ENCODE measurements at regions not wholly inside any gene's neighbourhood (a gene's known extent, or its start where the extent isn't known, plus 50 kb on each side); places are given as distances from the start of the nearest gene placed in this dataset.
"Not testable (repeated sequence)": the region's sequence is repeated elsewhere in the genome, so short reads cannot be mapped to it uniquely, and the experiment has no call there.

- no peak for ATAC-seq (replicated peaks)
Observed at GRCh38 chr9:120310035-120310434, 269.9 kb downstream of the CDK5RAP2 start.

GRCh38 chr9:120308495-120308894 is 271.5 kb downstream of the CDK5RAP2 start:
- ATAC-seq (replicated peaks) (no peak), DNase-seq (no peak)
- Mint-ChIP-seq H3K4me3 (no peak overlapping the region), H3K36me3 (ENCODE audit: insufficient read depth) (no peaks in the 10 kb centered on the region), H3K27ac (no peak overlapping the region), H3K27me3 (peaks cover 7 to 42% of the 10 kb centered on the region in 2 donors), H3K4me1 (ENCODE audit: low read depth in 2 of 2) (no peaks in the 10 kb centered on the region), H3K9me3 (no peaks in the 10 kb centered on the region)

More at GRCh38 chr9:120310035-120310434, 269.9 kb downstream of the CDK5RAP2 start:
- no peaks in the 10 kb centered on the region for H3K4me1 Mint-ChIP-seq (ENCODE audit: low read depth in 2 of 2)
- no peaks in the 10 kb centered on the region for H3K36me3 Mint-ChIP-seq (ENCODE audit: insufficient read depth)
- no peaks in the 10 kb centered on the region for H3K9me3 Mint-ChIP-seq
- H3K27me3 Mint-ChIP-seq, result peaks cover 7 to 42% of the 10 kb centered on the region in 2 donors
- H3K27ac Mint-ChIP-seq, result no peak overlapping the region
- no peak for DNase-seq
- H3K4me3 Mint-ChIP-seq, result no peak overlapping the region

GRCh38 chr9:120307599-120307998 is 272.4 kb downstream of the CDK5RAP2 start:
- Mint-ChIP-seq H3K4me3 (no peak overlapping the region), H3K27me3 (peaks cover 7 to 42% of the 10 kb centered on the region in 2 donors), H3K27ac (no peak overlapping the region), H3K4me1 (ENCODE audit: low read depth in 2 of 2) (no peaks in the 10 kb centered on the region), H3K36me3 (ENCODE audit: insufficient read depth) (no peaks in the 10 kb centered on the region), H3K9me3 (no peaks in the 10 kb centered on the region)
- no peak for ATAC-seq (replicated peaks)
- DNase-seq, result no peak

GRCh38 chr9:120306561-120306960 is 273.4 kb downstream of the CDK5RAP2 start:
- no peak for DNase-seq
- H3K27ac Mint-ChIP-seq, result no peak overlapping the region
- peaks cover 7 to 42% of the 10 kb centered on the region in 2 donors for H3K27me3 Mint-ChIP-seq
- no peak for ATAC-seq (replicated peaks)
- H3K4me1 Mint-ChIP-seq (ENCODE audit: low read depth in 2 of 2), result no peaks in the 10 kb centered on the region
- no peaks in the 10 kb centered on the region for H3K9me3 Mint-ChIP-seq
- H3K36me3 Mint-ChIP-seq (ENCODE audit: insufficient read depth), result no peaks in the 10 kb centered on the region
- no peak overlapping the region for H3K4me3 Mint-ChIP-seq

GRCh38 chr9:120306088-120306487 is 273.9 kb downstream of the CDK5RAP2 start:
- no peaks in the 10 kb centered on the region for H3K9me3 Mint-ChIP-seq
- no peak overlapping the region for H3K4me3 Mint-ChIP-seq
- ATAC-seq (replicated peaks) (no peak), DNase-seq (no peak)
- H3K27ac Mint-ChIP-seq, result no peak overlapping the region
- peaks cover 7 to 42% of the 10 kb centered on the region in 2 donors for H3K27me3 Mint-ChIP-seq
- H3K36me3 Mint-ChIP-seq (ENCODE audit: insufficient read depth), result no peaks in the 10 kb centered on the region
- H3K4me1 Mint-ChIP-seq (ENCODE audit: low read depth in 2 of 2), result no peaks in the 10 kb centered on the region

DNA sequence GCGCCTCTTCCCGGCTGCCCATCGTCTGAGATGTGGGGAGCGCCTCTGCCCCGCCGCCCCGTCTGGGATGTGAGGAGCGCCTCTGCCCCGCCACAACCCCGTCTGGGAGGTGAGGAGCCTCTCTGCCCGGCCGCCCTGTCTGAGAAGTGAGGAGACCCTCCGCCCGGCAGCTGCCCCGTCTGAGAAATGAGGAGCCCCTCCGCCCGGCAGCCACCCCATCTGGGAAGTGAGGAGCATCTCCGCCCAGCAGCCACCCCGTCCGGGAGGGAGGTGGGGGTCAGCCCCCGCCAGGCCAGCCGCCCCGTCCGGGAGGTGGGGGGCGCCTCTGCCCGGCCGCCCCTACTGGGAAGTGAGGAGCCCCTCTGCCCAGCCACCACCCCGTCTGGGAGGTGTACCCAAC is 275.1 kb downstream of the CDK5RAP2 start:
- ATAC-seq (replicated peaks); H3K4me3 Mint-ChIP-seq; H3K9me3 Mint-ChIP-seq; H3K36me3 Mint-ChIP-seq (ENCODE audit: insufficient read depth); DNase-seq; H3K27ac Mint-ChIP-seq; H3K4me1 Mint-ChIP-seq (ENCODE audit: low read depth in 2 of 2): not testable (repeated sequence)
- peaks cover 0 to 40% of the 10 kb centered on the region in 2 donors for H3K27me3 Mint-ChIP-seq

DNA sequence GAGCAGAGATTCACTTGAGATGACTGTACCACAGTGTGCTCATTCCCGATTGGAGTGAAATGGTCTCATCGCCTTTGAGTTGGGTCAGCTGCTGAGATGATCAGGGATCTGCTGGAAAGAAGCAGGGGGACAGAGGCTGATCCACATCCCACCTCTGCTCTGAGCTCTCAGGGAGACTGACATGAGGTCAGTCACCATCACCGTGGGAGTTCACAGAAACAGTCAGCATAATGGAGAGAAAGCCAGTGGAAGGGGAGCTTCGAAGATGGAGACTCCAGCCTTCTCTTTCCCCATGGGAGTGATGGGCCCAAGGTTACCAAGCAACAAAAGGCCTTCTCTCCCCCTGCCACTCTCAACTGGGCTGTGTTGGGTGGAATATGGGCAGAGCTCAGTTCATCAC is 276.4 kb downstream of the CDK5RAP2 start:
- Mint-ChIP-seq H3K27me3 (peaks cover 0 to 39% of the 10 kb centered on the region in 2 donors), H3K9me3 (no peaks in the 10 kb centered on the region), H3K27ac (no peak overlapping the region), H3K4me3 (no peak overlapping the region), H3K4me1 (ENCODE audit: low read depth in 2 of 2) (no peaks in the 10 kb centered on the region), H3K36me3 (ENCODE audit: insufficient read depth) (no peaks in the 10 kb centered on the region)
- ATAC-seq (replicated peaks) (no peak), DNase-seq (no peak)

DNA sequence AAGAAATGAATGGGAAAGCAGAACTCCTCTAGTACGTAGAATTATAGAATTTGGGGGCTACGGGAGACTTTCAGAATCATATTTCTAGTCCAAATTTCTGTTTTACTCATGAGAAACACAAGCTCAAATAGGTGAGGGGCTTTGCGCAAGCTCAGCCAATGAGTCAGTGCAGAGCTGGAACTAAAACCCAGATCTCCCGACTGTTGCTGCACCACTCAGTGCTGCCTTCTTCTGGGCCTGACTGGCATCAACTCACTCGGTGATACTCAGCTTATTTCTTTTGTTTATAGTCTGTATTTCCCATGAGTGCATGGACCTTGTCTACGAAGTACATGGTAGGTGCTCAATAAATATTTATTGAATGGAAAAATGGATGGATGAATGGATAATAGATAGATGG is 280.2 kb downstream of the CDK5RAP2 start:
- Mint-ChIP-seq H3K27me3 (peaks cover 10 to 21% of the 10 kb centered on the region in 2 donors), H3K4me3 (no peak overlapping the region), H3K9me3 (no peaks in the 10 kb centered on the region), H3K36me3 (ENCODE audit: insufficient read depth) (no peaks in the 10 kb centered on the region), H3K27ac (no peak overlapping the region), H3K4me1 (ENCODE audit: low read depth in 2 of 2) (no peaks in the 10 kb centered on the region)
- DNase-seq (no peak), ATAC-seq (replicated peaks) (no peak)

GRCh38 chr9:120294003-120294402 is 286.0 kb downstream of the CDK5RAP2 start:
- H3K36me3 Mint-ChIP-seq (ENCODE audit: insufficient read depth), result no peaks in the 10 kb centered on the region
- H3K9me3 Mint-ChIP-seq, result no peaks in the 10 kb centered on the region
- H3K27me3 Mint-ChIP-seq, result peaks cover 10 to 12% of the 10 kb centered on the region in 2 donors
- ATAC-seq (replicated peaks), result no peak
- H3K4me1 Mint-ChIP-seq (ENCODE audit: low read depth in 2 of 2), result no peaks in the 10 kb centered on the region
- H3K4me3 Mint-ChIP-seq, result no peak overlapping the region
- H3K27ac Mint-ChIP-seq, result no peak overlapping the region
- DNase-seq, result no peak

- no peak for DNase-seq
- Mint-ChIP-seq H3K9me3 (no peaks in the 10 kb centered on the region), H3K4me1 (ENCODE audit: low read depth in 2 of 2) (no peaks in the 10 kb centered on the region), H3K27ac (no peak overlapping the region), H3K27me3 (peaks cover 10 to 12% of the 10 kb centered on the region in 2 donors), H3K4me3 (no peak overlapping the region), H3K36me3 (ENCODE audit: insufficient read depth) (no peaks in the 10 kb centered on the region)
- no peak for ATAC-seq (replicated peaks)
Observed at GRCh38 chr9:120292606-120293005, 287.4 kb downstream of the CDK5RAP2 start.

DNA sequence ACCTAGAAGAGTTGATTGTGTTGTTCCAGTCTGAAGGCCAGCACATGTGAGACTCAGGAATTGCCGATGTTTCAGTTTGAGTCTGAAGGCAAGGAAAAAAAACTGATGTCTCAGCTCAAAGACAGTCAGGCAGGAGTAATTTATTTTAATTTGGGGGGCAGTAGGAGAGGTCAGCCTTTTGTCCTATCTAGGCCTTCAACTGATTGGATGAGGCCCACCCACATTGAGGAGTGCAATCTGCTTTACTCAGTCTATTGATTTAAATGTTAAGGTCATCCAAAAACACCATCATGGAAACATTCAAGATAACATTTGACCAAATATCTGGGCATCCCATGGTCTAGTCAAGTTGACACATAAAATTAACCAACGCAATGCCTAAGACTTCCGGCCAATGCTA is 288.9 kb downstream of the CDK5RAP2 start:
- H3K4me3 Mint-ChIP-seq, result no peak overlapping the region
- DNase-seq (no peak), ATAC-seq (replicated peaks) (no peak)
- H3K36me3 Mint-ChIP-seq (ENCODE audit: insufficient read depth), result no peaks in the 10 kb centered on the region
- H3K9me3 Mint-ChIP-seq, result no peaks in the 10 kb centered on the region
- no peaks in the 10 kb centered on the region for H3K4me1 Mint-ChIP-seq (ENCODE audit: low read depth in 2 of 2)
- no peak overlapping the region for H3K27ac Mint-ChIP-seq
- H3K27me3 Mint-ChIP-seq, result peaks cover 4% of the 10 kb centered on the region in 2 donors

GRCh38 chr9:120289990-120290975 is 289.7 kb downstream of the CDK5RAP2 start:
- Mint-ChIP-seq H3K9me3 (no peaks in the 10 kb centered on the region), H3K4me1 (ENCODE audit: low read depth in 2 of 2) (no peaks in the 10 kb centered on the region), H3K27ac (no peak overlapping the region), H3K27me3 (no peaks in the 10 kb centered on the region), H3K4me3 (no peak overlapping the region), H3K36me3 (ENCODE audit: insufficient read depth) (no peaks in the 10 kb centered on the region)
- DNase-seq (no peak), ATAC-seq (replicated peaks) (no peak)

GRCh38 chr9:120289098-120289497 is 290.9 kb downstream of the CDK5RAP2 start:
- Mint-ChIP-seq H3K4me3 (no peak overlapping the region), H3K9me3 (no peaks in the 10 kb centered on the region), H3K27me3 (peaks cover 0 to 4% of the 10 kb centered on the region in 2 donors), H3K36me3 (ENCODE audit: insufficient read depth) (no peaks in the 10 kb centered on the region), H3K27ac (no peak overlapping the region), H3K4me1 (ENCODE audit: low read depth in 2 of 2) (no peaks in the 10 kb centered on the region)
- ATAC-seq (replicated peaks) (no peak), DNase-seq (no peak)

DNA sequence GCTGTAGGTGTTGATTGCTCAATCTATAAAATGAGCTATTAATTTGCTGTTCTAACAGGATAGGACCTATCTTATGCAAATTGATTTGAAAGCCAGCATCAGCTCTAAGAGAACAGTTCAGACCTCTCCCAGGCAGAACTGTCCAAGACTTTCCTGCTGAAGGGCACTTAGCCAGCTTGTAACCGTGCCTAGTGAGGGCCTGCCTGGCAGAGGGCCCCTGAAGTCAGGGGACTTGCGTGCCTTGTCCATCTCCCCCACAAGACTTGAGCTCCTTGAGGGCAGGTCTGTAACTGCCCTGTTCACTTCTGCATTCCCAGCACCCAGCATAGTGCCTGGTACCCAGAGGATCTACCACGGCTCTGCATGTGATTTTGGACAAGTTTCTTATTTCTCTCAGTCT is 293.4 kb downstream of the CDK5RAP2 start:
- Mint-ChIP-seq H3K4me3 (no peak overlapping the region), H3K27ac (no peak overlapping the region), H3K27me3 (peaks cover 1 to 7% of the 10 kb centered on the region in 2 donors), H3K9me3 (no peaks in the 10 kb centered on the region), H3K36me3 (ENCODE audit: insufficient read depth) (no peaks in the 10 kb centered on the region), H3K4me1 (ENCODE audit: low read depth in 2 of 2) (no peaks in the 10 kb centered on the region)
- DNase-seq (no peak), ATAC-seq (replicated peaks) (no peak)

Measured in effector memory CD8-positive, alpha-beta T cell (primary cell).